B cell (primary cell): ENCODE measurements at regions not wholly inside any gene's neighbourhood (a gene's known extent, or its start where the extent isn't known, plus 50 kb on each side); places are given as distances from the start of the nearest gene placed in this dataset.

ENCODE experiments used
- ATAC-seq: fragments of 200-7000 bp; cut with Tn5 transposase; one replicate; pipeline ENCODE4 v1.10.0; 2021; ENCODE audit warnings: low read depth, mild to moderate bottlenecking, moderate number of reproducible peaks, moderate library complexity
- CTCF ChIA-PET: fragments of 350-600 bp; sonication (Branson Sonifier 250); formaldehyde crosslinking; loops from one replicate; lab custom pipeline; 2021; ENCODE audit warnings: antibody characterized with exemption, inconsistent platforms; lab: Charles Lee
- POLR2A ChIA-PET: fragments of 350-600 bp; sonication (Branson Sonifier 250); formaldehyde crosslinking; loops from one replicate; lab custom pipeline; 2021; ENCODE audit warnings: antibody characterized with exemption; lab: Charles Lee
- DNase-seq: peaks from one replicate; pipeline ENCODE4 v3.0.0; 2013
- H2AFZ ChIP-seq: 2 replicates; pipeline ENCODE4 v1.6.1; 2012; ENCODE audit warnings: mild to moderate bottlenecking, low read depth, low read length; ENCODE audit not compliant: insufficient read depth, poor library complexity, severe bottlenecking
- H3K27ac ChIP-seq, 2 donors: 1 replicate in 1 of 2; 2 replicates in 1 of 2; pipeline ENCODE4 v1.5.1; 2012 to 2013; ENCODE audit warnings: low read length in 2 of 2, mild to moderate bottlenecking in 2 of 2, moderate library complexity in 1 of 2
- H3K27me3 ChIP-seq, 4 experiments: fragments of 200-600 bp in 1 of 4; sonication (generic) in 1 of 4; replicated peaks in 1 of 4; 1 replicate in 2 of 4; 2 replicates in 2 of 4; pipeline versions ENCODE4 v1.6.1 to v1.7.0; 2013 to 2016; ENCODE audit warnings: low read length in 3 of 4, mild to moderate bottlenecking in 2 of 4, mixed read lengths in 1 of 4, moderate library complexity in 1 of 4; ENCODE audit not compliant: insufficient read depth in 4 of 4, control insufficient read depth in 3 of 4; ENCODE audit errors: control extremely low read depth in 1 of 4
- H3K36me3 ChIP-seq, 2 experiments: replicated peaks in 1 of 2; 1 replicate in 1 of 2; 2 replicates in 1 of 2; pipeline versions ENCODE4 v1.6.1 to v1.7.1; 2013; ENCODE audit warnings: low read length in 1 of 2; ENCODE audit not compliant: insufficient read depth in 2 of 2, control insufficient read depth in 1 of 2; ENCODE audit errors: control extremely low read depth in 1 of 2, extremely low read depth in 1 of 2
- H3K4me1 ChIP-seq, 2 donors: fragments of 200-600 bp in 1 of 2; sonication (generic) in 1 of 2; 1 replicate in 1 of 2; 2 replicates in 1 of 2; pipeline versions ENCODE4 v1.5.1 to v1.6.1; 2013 to 2017; ENCODE audit warnings: low read length in 2 of 2; ENCODE audit not compliant: control insufficient read depth in 2 of 2, insufficient read depth in 2 of 2
- H3K4me2 ChIP-seq: replicated peaks from 2 replicates; pipeline ENCODE3; 2012; ENCODE audit warnings: mild to moderate bottlenecking, low read depth, low read length; ENCODE audit not compliant: poor library complexity, severe bottlenecking
- H3K4me3 ChIP-seq, 5 experiments: fragments of 200-600 bp in 1 of 5; sonication (generic) in 1 of 5; 1 replicate in 3 of 5; 2 replicates in 2 of 5; pipeline versions ENCODE4 v1.5.1 to v1.7.0; 2011 to 2016; ENCODE audit warnings: low read length in 4 of 5, mild to moderate bottlenecking in 4 of 5, low read depth in 2 of 5, control low read depth in 1 of 5, moderate library complexity in 1 of 5; ENCODE audit not compliant: insufficient read depth in 1 of 5; ENCODE audit errors: control extremely low read depth in 1 of 5, extremely low read depth in 1 of 5
- H3K79me2 ChIP-seq: fragments of 200-600 bp; sonication (generic); one replicate; pipeline ENCODE4 v1.6.0; 2016; ENCODE audit warnings: low read length; ENCODE audit not compliant: control insufficient read depth, insufficient read depth
- H3K9ac ChIP-seq: fragments of 200-600 bp; sonication (generic); 2 replicates; pipeline ENCODE4 v1.6.1; 2017; ENCODE audit warnings: mild to moderate bottlenecking, low read length, moderate library complexity
- H3K9me3 ChIP-seq, 3 donors: one replicate each; pipeline versions ENCODE4 v1.6.1 to v1.7.1; 2013; ENCODE audit warnings: low read length in 2 of 3; ENCODE audit not compliant: control insufficient read depth in 2 of 3, insufficient read depth in 1 of 3; ENCODE audit errors: control extremely low read depth in 1 of 3
- H4K20me1 ChIP-seq: 2 replicates; pipeline ENCODE4 v1.6.0; 2012; ENCODE audit warnings: mild to moderate bottlenecking, low read length; ENCODE audit not compliant: insufficient read depth, control insufficient read depth, poor library complexity, severe bottlenecking
- H3K27ac Mint-ChIP-seq: one replicate; pipeline ENCODE4 v1.8.0; 2021; ENCODE audit warnings: mixed read lengths
- H3K27me3 Mint-ChIP-seq: one replicate; pipeline ENCODE4 v1.8.0; 2021; ENCODE audit warnings: mixed read lengths
- H3K4me1 Mint-ChIP-seq: one replicate; pipeline ENCODE4 v1.8.0; 2021; ENCODE audit warnings: mixed read lengths
- H3K4me3 Mint-ChIP-seq: one replicate; pipeline ENCODE4 v1.8.0; 2021; ENCODE audit warnings: mixed read lengths
- H3K9me3 Mint-ChIP-seq: one replicate; pipeline ENCODE4 v1.8.0; 2022; ENCODE audit warnings: mixed read lengths; ENCODE audit not compliant: insufficient read depth
- EZH2 ChIP-seq: IDR thresholded peaks from 2 replicates; pipeline ENCODE4 v1.6.1; 2012; ENCODE audit warnings: borderline replicate concordance, low read depth, mild to moderate bottlenecking, moderate library complexity, low read length; ENCODE audit not compliant: insufficient read depth, poor library complexity, severe bottlenecking
- WGBS: methylation state at CpG from one replicate; pipeline ENCODE4 v1.1.5; 2013; ENCODE audit warnings: missing lambda C conversion rate; ENCODE audit not compliant: insufficient coverage; 5-methylcytosine and 5-hydroxymethylcytosine counted together
- intact Hi-C: fragments of 100-400 bp; cut with micrococcal nuclease; formaldehyde crosslinking; loops from one replicate; pipeline ENCODE4 v1.10.0; 2022
- TF ChIP-seq, protein P1 (sequence below): fragments of 200-600 bp; IDR thresholded peaks from one replicate; pipeline ENCODE4 v1.8.0; 2022; ENCODE audit warnings: antibody characterized with exemption, mild to moderate bottlenecking

DNA sequence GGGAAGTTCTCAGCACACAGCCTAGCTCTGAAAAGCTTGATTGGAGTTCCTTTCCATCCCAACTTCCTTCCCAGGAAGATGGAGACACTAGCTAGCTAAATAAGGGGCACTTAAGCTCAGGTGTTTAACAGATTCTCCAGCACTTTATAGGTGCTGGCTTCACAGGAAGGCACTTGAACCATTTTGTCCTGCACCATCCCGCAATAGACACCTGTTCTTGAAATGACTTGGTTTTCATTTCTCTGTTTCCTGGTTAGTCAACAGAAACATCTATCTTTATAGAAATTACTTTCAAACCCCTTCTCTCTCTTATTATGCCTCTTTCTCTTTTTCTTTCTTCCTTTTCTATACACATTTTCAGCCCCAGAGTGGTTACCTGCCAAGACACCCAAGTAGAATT lies 409.9 kb upstream of the ZFHX3 start:
- intact Hi-C loops, result no loop called here
- WGBS, result 90% methylated on average over 1 of the region's 1 CpG
- Histone ChIP-seq H3K4me3 (no peak overlapping the region), H3K27ac (no peak overlapping the region), H3K79me2 (no peaks in the 10 kb centered on the region), H4K20me1 (no peaks in the 10 kb centered on the region), H3K4me2 (no peak overlapping the region), H3K9me3 (peaks cover 0 to 13% (median 0%) of the 10 kb centered on the region in 3 donors), H3K36me3 (no peaks in the 10 kb centered on the region), H2AFZ (no peak overlapping the region), H3K9ac (no peak overlapping the region), H3K4me1 (no peaks in the 10 kb centered on the region), H3K27me3 (no peaks in the 10 kb centered on the region)
- no peak for TF ChIP-seq EZH2
- TF ChIP-seq, protein P1, sequence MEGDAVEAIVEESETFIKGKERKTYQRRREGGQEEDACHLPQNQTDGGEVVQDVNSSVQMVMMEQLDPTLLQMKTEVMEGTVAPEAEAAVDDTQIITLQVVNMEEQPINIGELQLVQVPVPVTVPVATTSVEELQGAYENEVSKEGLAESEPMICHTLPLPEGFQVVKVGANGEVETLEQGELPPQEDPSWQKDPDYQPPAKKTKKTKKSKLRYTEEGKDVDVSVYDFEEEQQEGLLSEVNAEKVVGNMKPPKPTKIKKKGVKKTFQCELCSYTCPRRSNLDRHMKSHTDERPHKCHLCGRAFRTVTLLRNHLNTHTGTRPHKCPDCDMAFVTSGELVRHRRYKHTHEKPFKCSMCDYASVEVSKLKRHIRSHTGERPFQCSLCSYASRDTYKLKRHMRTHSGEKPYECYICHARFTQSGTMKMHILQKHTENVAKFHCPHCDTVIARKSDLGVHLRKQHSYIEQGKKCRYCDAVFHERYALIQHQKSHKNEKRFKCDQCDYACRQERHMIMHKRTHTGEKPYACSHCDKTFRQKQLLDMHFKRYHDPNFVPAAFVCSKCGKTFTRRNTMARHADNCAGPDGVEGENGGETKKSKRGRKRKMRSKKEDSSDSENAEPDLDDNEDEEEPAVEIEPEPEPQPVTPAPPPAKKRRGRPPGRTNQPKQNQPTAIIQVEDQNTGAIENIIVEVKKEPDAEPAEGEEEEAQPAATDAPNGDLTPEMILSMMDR, result no peak
- ChIA-PET CTCF (no interaction called here), POLR2A (no interaction called here)
- DNase-seq, result no peak
- H3K27me3 Mint-ChIP-seq, result no peaks in the 10 kb centered on the region
- H3K27ac Mint-ChIP-seq, result no peak overlapping the region
- no peak for ATAC-seq
- H3K9me3 Mint-ChIP-seq, result peaks cover 13% of the 10 kb centered on the region
- H3K4me3 Mint-ChIP-seq, result no peak overlapping the region
- no peaks in the 10 kb centered on the region for H3K4me1 Mint-ChIP-seq

DNA sequence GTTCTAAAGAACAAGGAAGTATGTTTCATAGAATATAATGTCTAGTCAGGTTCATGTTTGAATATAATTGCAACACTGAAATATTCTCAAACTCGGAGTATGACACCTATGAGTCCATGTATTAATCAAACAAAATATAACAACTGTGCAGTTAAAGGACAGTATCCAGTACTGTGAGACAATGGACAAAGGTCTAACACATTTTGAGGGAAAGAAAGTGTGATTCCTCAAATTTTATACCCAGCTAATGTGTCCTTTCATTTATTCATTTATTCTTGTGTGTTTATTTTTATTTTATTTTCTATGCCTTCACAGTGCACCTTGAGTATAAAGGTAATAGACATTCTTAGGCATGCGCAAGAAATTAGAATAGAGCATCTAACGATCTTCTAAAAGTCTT lies 401.0 kb upstream of the ZFHX3 start:
- no peak for TF ChIP-seq EZH2
- TF ChIP-seq, protein P1, result no peak
- CTCF ChIA-PET, result no interaction called here
- H3K4me1 Mint-ChIP-seq, result no peaks in the 10 kb centered on the region

More for the DNA sequence above, 401.0 kb upstream of the ZFHX3 start:
- Mint-ChIP-seq H3K9me3 (peaks cover 4% of the 10 kb centered on the region), H3K4me3 (no peak overlapping the region), H3K27ac (no peak overlapping the region), H3K27me3 (no peaks in the 10 kb centered on the region)
- DNase-seq, result no peak
- POLR2A ChIA-PET, result no interaction called here
- H3K27ac ChIP-seq, result no peak overlapping the region
- H3K4me1 ChIP-seq, result no peaks in the 10 kb centered on the region
- peaks cover 0 to 6% (median 6%) of the 10 kb centered on the region in 3 donors for H3K9me3 ChIP-seq
- H3K4me3 ChIP-seq, result no peak overlapping the region
- H3K36me3 ChIP-seq, result no peaks in the 10 kb centered on the region
- no CpG with 5 or more reads among the region's 3 CpGs for WGBS
- H3K4me2 ChIP-seq, result no peak overlapping the region
- H2AFZ ChIP-seq, result no peak overlapping the region
- no peaks in the 10 kb centered on the region for H3K27me3 ChIP-seq
- no peak for ATAC-seq
- no peaks in the 10 kb centered on the region for H3K79me2 ChIP-seq
- intact Hi-C loops, result no loop called here
- no peak overlapping the region for H3K9ac ChIP-seq
- no peaks in the 10 kb centered on the region for H4K20me1 ChIP-seq
